ENCODE measurements at regions not wholly inside any gene's neighbourhood (a gene's known extent, or its start where the extent isn't known, plus 50 kb on each side); places are given as distances from the start of the nearest gene placed in this dataset.

- no peak for DNase-seq
- ATAC-seq: no peak
- intact Hi-C loops (cut with DNase I): no loop called here
These were observed 67.6 kb upstream of the GPR101 start for GRCh38 chrX:137101273-137101990.

Measured in left cardiac atrium (tissue), 4 donors.